ENCODE measurements at regions not wholly inside any gene's neighbourhood (a gene's known extent, or its start where the extent isn't known, plus 50 kb on each side); places are given as distances from the start of the nearest gene placed in this dataset.
"Not testable (repeated sequence)": the region's sequence is repeated elsewhere in the genome, so short reads cannot be mapped to it uniquely, and the experiment has no call there.

- H3K27me3 ChIP-seq (ENCODE audit: control insufficient read depth in 5 of 5, insufficient read depth in 4 of 5, low read length in 5 of 5); H3K9ac ChIP-seq (ENCODE audit: low read length in 5 of 5); H3K4me1 ChIP-seq (ENCODE audit: control insufficient read depth in 5 of 5, insufficient read depth in 5 of 5, low read length in 5 of 5); H3K9me3 ChIP-seq (ENCODE audit: control insufficient read depth in 5 of 5, low read length in 5 of 5); H3K27ac ChIP-seq (ENCODE audit: low read depth, low read length); H3K36me3 ChIP-seq (ENCODE audit: control insufficient read depth in 5 of 5, insufficient read depth in 5 of 5, low read length in 5 of 5); H3K4me3 ChIP-seq (ENCODE audit: low read depth in 1 of 5, low read length in 5 of 5): not testable (repeated sequence)
Measured at GRCh38 chrY:11107127-11107918, 1579.6 kb downstream of the TSPY10 start.

GRCh38 chrY:11151724-11152123 is 1549.3 kb upstream of the USP9Y start:
- not testable (repeated sequence) for H3K9me3 ChIP-seq (ENCODE audit: control insufficient read depth in 5 of 5, low read length in 5 of 5); H3K4me3 ChIP-seq (ENCODE audit: low read depth in 1 of 5, low read length in 5 of 5); H3K36me3 ChIP-seq (ENCODE audit: control insufficient read depth in 5 of 5, insufficient read depth in 5 of 5, low read length in 5 of 5); H3K27ac ChIP-seq (ENCODE audit: low read depth, low read length); H3K9ac ChIP-seq (ENCODE audit: low read length in 5 of 5); H3K4me1 ChIP-seq (ENCODE audit: control insufficient read depth in 5 of 5, insufficient read depth in 5 of 5, low read length in 5 of 5); H3K27me3 ChIP-seq (ENCODE audit: control insufficient read depth in 5 of 5, insufficient read depth in 4 of 5, low read length in 5 of 5)

- not testable (repeated sequence) for H3K36me3 ChIP-seq (ENCODE audit: control insufficient read depth in 5 of 5, insufficient read depth in 5 of 5, low read length in 5 of 5); H3K27ac ChIP-seq (ENCODE audit: low read depth, low read length); H3K4me3 ChIP-seq (ENCODE audit: low read depth in 1 of 5, low read length in 5 of 5); H3K9ac ChIP-seq (ENCODE audit: low read length in 5 of 5); H3K27me3 ChIP-seq (ENCODE audit: control insufficient read depth in 5 of 5, insufficient read depth in 4 of 5, low read length in 5 of 5); H3K4me1 ChIP-seq (ENCODE audit: control insufficient read depth in 5 of 5, insufficient read depth in 5 of 5, low read length in 5 of 5); H3K9me3 ChIP-seq (ENCODE audit: control insufficient read depth in 5 of 5, low read length in 5 of 5)
Measured at GRCh38 chrY:11156100-11156499, 1544.9 kb upstream of the USP9Y start.

GRCh38 chrY:11156846-11157245 is 1544.2 kb upstream of the USP9Y start:
- H3K27me3 ChIP-seq (ENCODE audit: control insufficient read depth in 5 of 5, insufficient read depth in 4 of 5, low read length in 5 of 5); H3K9me3 ChIP-seq (ENCODE audit: control insufficient read depth in 5 of 5, low read length in 5 of 5); H3K9ac ChIP-seq (ENCODE audit: low read length in 5 of 5); H3K36me3 ChIP-seq (ENCODE audit: control insufficient read depth in 5 of 5, insufficient read depth in 5 of 5, low read length in 5 of 5); H3K27ac ChIP-seq (ENCODE audit: low read depth, low read length); H3K4me3 ChIP-seq (ENCODE audit: low read depth in 1 of 5, low read length in 5 of 5); H3K4me1 ChIP-seq (ENCODE audit: control insufficient read depth in 5 of 5, insufficient read depth in 5 of 5, low read length in 5 of 5): not testable (repeated sequence)

GRCh38 chrY:11177033-11177432 is 1524.0 kb upstream of the USP9Y start:
- H3K9me3 ChIP-seq (ENCODE audit: control insufficient read depth in 5 of 5, low read length in 5 of 5); H3K4me3 ChIP-seq (ENCODE audit: low read depth in 1 of 5, low read length in 5 of 5); H3K27ac ChIP-seq (ENCODE audit: low read depth, low read length); H3K27me3 ChIP-seq (ENCODE audit: control insufficient read depth in 5 of 5, insufficient read depth in 4 of 5, low read length in 5 of 5); H3K4me1 ChIP-seq (ENCODE audit: control insufficient read depth in 5 of 5, insufficient read depth in 5 of 5, low read length in 5 of 5); H3K36me3 ChIP-seq (ENCODE audit: control insufficient read depth in 5 of 5, insufficient read depth in 5 of 5, low read length in 5 of 5); H3K9ac ChIP-seq (ENCODE audit: low read length in 5 of 5): not testable (repeated sequence)

GRCh38 chrY:11201133-11201532 is 1499.9 kb upstream of the USP9Y start:
- not testable (repeated sequence) for H3K27ac ChIP-seq (ENCODE audit: low read depth, low read length); H3K4me1 ChIP-seq (ENCODE audit: control insufficient read depth in 5 of 5, insufficient read depth in 5 of 5, low read length in 5 of 5); H3K36me3 ChIP-seq (ENCODE audit: control insufficient read depth in 5 of 5, insufficient read depth in 5 of 5, low read length in 5 of 5); H3K27me3 ChIP-seq (ENCODE audit: control insufficient read depth in 5 of 5, insufficient read depth in 4 of 5, low read length in 5 of 5); H3K4me3 ChIP-seq (ENCODE audit: low read depth in 1 of 5, low read length in 5 of 5); H3K9me3 ChIP-seq (ENCODE audit: control insufficient read depth in 5 of 5, low read length in 5 of 5); H3K9ac ChIP-seq (ENCODE audit: low read length in 5 of 5)

- not testable (repeated sequence) for H3K27ac ChIP-seq (ENCODE audit: low read depth, low read length); H3K9ac ChIP-seq (ENCODE audit: low read length in 5 of 5); H3K9me3 ChIP-seq (ENCODE audit: control insufficient read depth in 5 of 5, low read length in 5 of 5); H3K36me3 ChIP-seq (ENCODE audit: control insufficient read depth in 5 of 5, insufficient read depth in 5 of 5, low read length in 5 of 5); H3K4me1 ChIP-seq (ENCODE audit: control insufficient read depth in 5 of 5, insufficient read depth in 5 of 5, low read length in 5 of 5); H3K27me3 ChIP-seq (ENCODE audit: control insufficient read depth in 5 of 5, insufficient read depth in 4 of 5, low read length in 5 of 5)
- H3K4me3 ChIP-seq (ENCODE audit: low read depth in 1 of 5, low read length in 5 of 5) = peak overlapping the region in 1 of 5 donors; percentile 51
Measured at GRCh38 chrY:11214851-11215250, 1486.2 kb upstream of the USP9Y start.
